Neuronal stem cell (in vitro differentiated cells): ENCODE measurements at regions not wholly inside any gene's neighbourhood (a gene's known extent, or its start where the extent isn't known, plus 50 kb on each side); places are given as distances from the start of the nearest gene placed in this dataset.

Experiments used
- DNase-seq: peaks from one replicate; pipeline ENCODE4 v3.0.0-alpha.2; 2013; ENCODE audit warnings: low spot score
- H2AFZ ChIP-seq: one replicate; pipeline ENCODE4 v1.6.1; 2013; ENCODE audit warnings: mild to moderate bottlenecking, low read length, inconsistent platforms
- H2AK5ac ChIP-seq: 2 replicates; pipeline ENCODE4 v1.6.1; 2013; ENCODE audit warnings: low read depth, mild to moderate bottlenecking, inconsistent platforms, low read length, moderate library complexity, mixed read lengths
- H2BK120ac ChIP-seq: 2 replicates; pipeline ENCODE4 v1.6.1; 2013; ENCODE audit warnings: low read depth, mild to moderate bottlenecking, inconsistent platforms, low read length, moderate library complexity, mixed read lengths
- H2BK12ac ChIP-seq: one replicate; pipeline ENCODE4 v1.6.1; 2013; ENCODE audit warnings: low read length, inconsistent platforms
- H2BK15ac ChIP-seq: 2 replicates; pipeline ENCODE4 v1.6.1; 2013; ENCODE audit warnings: mild to moderate bottlenecking, low read length, inconsistent platforms, mixed read lengths
- H2BK5ac ChIP-seq: one replicate; pipeline ENCODE4 v1.6.1; 2013; ENCODE audit warnings: inconsistent platforms, mild to moderate bottlenecking, low read length, moderate library complexity
- H3K14ac ChIP-seq: one replicate; pipeline ENCODE4 v1.6.1; 2013; ENCODE audit warnings: low read length, inconsistent platforms
- H3K18ac ChIP-seq: 2 replicates; pipeline ENCODE4 v1.6.1; 2013; ENCODE audit warnings: low read length, inconsistent platforms
- H3K23ac ChIP-seq: 2 replicates; pipeline ENCODE4 v1.6.1; 2013; ENCODE audit warnings: low read depth, mild to moderate bottlenecking, mixed read lengths, low read length, inconsistent platforms; ENCODE audit not compliant: poor library complexity
- H3K27ac ChIP-seq: replicated peaks from 3 replicates; pipeline ENCODE4 v1.5.1; 2013; ENCODE audit warnings: low read length, inconsistent platforms
- H3K27me3 ChIP-seq, 3 experiments: 2 replicates each; pipeline ENCODE4 v1.6.1; 2013; ENCODE audit warnings: low read length in 3 of 3, mild to moderate bottlenecking in 2 of 3, inconsistent platforms in 1 of 3, low read depth in 1 of 3, mixed read lengths in 1 of 3, moderate library complexity in 1 of 3; ENCODE audit not compliant: control insufficient read depth in 3 of 3, insufficient read depth in 3 of 3
- H3K36me3 ChIP-seq, 2 donors: replicated peaks in 1 of 2; 2 replicates each; pipeline ENCODE4 v1.6.1; 2013; ENCODE audit warnings: low read length in 2 of 2; ENCODE audit not compliant: control insufficient read depth in 2 of 2, insufficient read depth in 2 of 2
- H3K4ac ChIP-seq: 2 replicates; pipeline ENCODE4 v1.6.1; 2013; ENCODE audit warnings: inconsistent platforms, mild to moderate bottlenecking, low read length, moderate library complexity
- H3K4me1 ChIP-seq, 2 donors: 1 replicate in 1 of 2; 2 replicates in 1 of 2; pipeline ENCODE4 v1.6.1; 2013; ENCODE audit warnings: low read length in 2 of 2, low read depth in 1 of 2; ENCODE audit not compliant: control insufficient read depth in 2 of 2, insufficient read depth in 1 of 2
- H3K4me2 ChIP-seq: one replicate; pipeline ENCODE4 v1.6.1; 2013; ENCODE audit warnings: mild to moderate bottlenecking, low read length, inconsistent platforms; ENCODE audit not compliant: insufficient read depth, poor library complexity, severe bottlenecking
- H3K4me3 ChIP-seq, 2 donors: 2 replicates each; pipeline ENCODE4 v1.5.1; 2013; ENCODE audit warnings: low read length in 2 of 2, mild to moderate bottlenecking in 2 of 2, inconsistent platforms in 1 of 2, moderate library complexity in 1 of 2
- H3K79me1 ChIP-seq: one replicate; pipeline ENCODE4 v1.6.1; 2013; ENCODE audit warnings: low read depth, mild to moderate bottlenecking, inconsistent platforms, low read length, moderate library complexity
- H3K9ac ChIP-seq: one replicate; pipeline ENCODE4 v1.6.1; 2013; ENCODE audit warnings: mild to moderate bottlenecking, low read depth, low read length, inconsistent platforms; ENCODE audit not compliant: poor library complexity
- H3K9me3 ChIP-seq, 2 donors: replicated peaks in 1 of 2; 2 replicates each; pipeline versions ENCODE3 to v1.6.1; 2013; ENCODE audit warnings: low read length in 2 of 2, mild to moderate bottlenecking in 2 of 2, inconsistent platforms in 1 of 2, low read depth in 1 of 2, mixed read lengths in 1 of 2, moderate library complexity in 1 of 2; ENCODE audit not compliant: control insufficient read depth in 2 of 2, insufficient read depth in 1 of 2
- H4K8ac ChIP-seq: one replicate; pipeline ENCODE4 v1.6.1; 2013; ENCODE audit warnings: low read depth, mild to moderate bottlenecking, inconsistent platforms, low read length, moderate library complexity
- H4K91ac ChIP-seq: one replicate; pipeline ENCODE4 v1.6.1; 2013; ENCODE audit warnings: low read length, low read depth, mild to moderate bottlenecking, inconsistent platforms; ENCODE audit not compliant: poor library complexity
- WGBS, 2 donors: extraction: QIAGEN DNeasy Blood & Tissue Kit; methylation state at CpG; one replicate each; pipeline ENCODE4 v1.1.7; 2013; ENCODE audit warnings: missing lambda C conversion rate in 2 of 2, mixed read lengths in 1 of 2; ENCODE audit not compliant: insufficient read length in 2 of 2, insufficient replicate concordance in 1 of 2; ENCODE audit errors: extremely low coverage in 2 of 2; 5-methylcytosine and 5-hydroxymethylcytosine counted together

DNA sequence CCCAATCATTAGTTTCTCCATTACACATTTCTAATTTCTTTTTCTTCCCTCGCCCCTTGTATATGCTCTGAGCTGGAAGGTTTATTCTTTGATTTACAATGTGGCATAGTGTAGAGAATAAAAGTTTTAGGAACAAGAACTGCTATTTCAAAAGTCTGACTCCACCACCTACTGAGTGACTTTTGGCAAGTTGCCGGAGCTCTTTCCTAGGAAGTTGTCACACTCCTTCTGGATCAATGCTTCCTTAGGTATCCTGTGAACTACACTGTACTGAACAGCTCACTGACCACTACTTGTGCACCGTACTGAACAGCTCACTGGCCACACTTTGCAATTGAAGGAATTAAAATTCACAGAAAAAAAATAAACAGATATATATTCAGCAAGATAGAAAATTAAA is 458.2 kb downstream of the FRK start:
- H3K36me3 ChIP-seq = no peaks in the 10 kb centered on the region
- H3K4me2 ChIP-seq = no peak overlapping the region
- no peak overlapping the region for H2BK5ac ChIP-seq
- H3K23ac ChIP-seq = no peak overlapping the region
- no peak overlapping the region for H3K4ac ChIP-seq
- H3K9me3 ChIP-seq = no peaks in the 10 kb centered on the region
- H3K4me1 ChIP-seq = peaks cover 0 to 5% of the 10 kb centered on the region in 2 donors
- H3K9ac ChIP-seq = no peak overlapping the region
- H2AK5ac ChIP-seq = no peak overlapping the region
- no peak overlapping the region for H3K4me3 ChIP-seq
- DNase-seq = no peak
- H2BK12ac ChIP-seq = no peak overlapping the region
- no peaks in the 10 kb centered on the region for H3K27me3 ChIP-seq
- no peak overlapping the region for H3K27ac ChIP-seq
- H4K8ac ChIP-seq = no peak overlapping the region
- H2BK15ac ChIP-seq = no peak overlapping the region
- WGBS, 2 donors = 100% methylated on average over 1 of the region's 3 CpGs; no CpG with 5 or more reads in 1 of the 2 donors
- no peak overlapping the region for H3K14ac ChIP-seq
- no peak overlapping the region for H2BK120ac ChIP-seq
- H2AFZ ChIP-seq = peak overlapping the region; percentile 63
- H3K18ac ChIP-seq = no peak overlapping the region
- H4K91ac ChIP-seq = no peak overlapping the region
- no peaks in the 10 kb centered on the region for H3K79me1 ChIP-seq

DNA sequence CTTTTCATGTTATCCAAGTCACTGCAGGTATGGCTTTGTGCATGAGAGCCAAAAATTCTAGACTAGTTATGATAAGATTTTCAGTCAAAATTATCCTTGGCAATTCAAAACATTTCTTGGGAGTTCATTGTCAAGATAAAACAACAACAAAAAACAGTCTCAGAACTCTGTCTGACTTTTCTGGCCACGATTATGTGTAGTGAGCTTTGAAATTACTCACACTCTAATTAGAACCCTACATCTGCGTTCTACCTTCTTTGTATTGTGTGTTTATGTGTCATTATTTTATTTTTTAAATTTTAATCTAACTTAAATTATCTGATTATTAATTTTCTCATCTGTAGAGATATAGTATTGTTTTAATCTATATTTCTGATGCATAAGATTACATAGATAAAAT is 459.2 kb downstream of the FRK start:
- H2BK12ac ChIP-seq = no peak overlapping the region
- no peaks in the 10 kb centered on the region for H3K27me3 ChIP-seq

DNA sequence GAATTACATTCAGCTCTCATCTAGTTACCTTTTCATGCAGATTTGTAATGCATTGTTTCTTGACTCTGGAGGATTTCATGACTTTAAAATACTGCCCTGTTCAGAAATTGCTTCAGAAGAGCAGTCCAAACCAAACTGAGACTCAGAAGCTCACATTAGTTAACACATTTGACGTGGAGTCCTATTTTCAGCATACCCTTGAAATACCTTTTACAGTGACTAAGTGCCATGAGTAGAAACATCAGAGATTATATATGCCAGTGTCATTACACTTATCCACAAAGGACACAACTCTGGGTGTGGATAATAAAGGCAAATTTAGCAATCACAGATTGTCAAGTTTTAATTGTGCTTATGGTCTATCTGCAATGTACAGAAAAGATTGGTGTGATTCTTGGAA is 459.6 kb downstream of the FRK start:
- no peak overlapping the region for H3K14ac ChIP-seq
- no peaks in the 10 kb centered on the region for H3K36me3 ChIP-seq
- no peak overlapping the region for H4K91ac ChIP-seq
- H3K4ac ChIP-seq = no peak overlapping the region
- H3K4me1 ChIP-seq = peaks cover 0 to 5% of the 10 kb centered on the region in 2 donors
- no peak overlapping the region for H3K9ac ChIP-seq
- H3K18ac ChIP-seq = no peak overlapping the region
- WGBS, 2 donors = no CpG with 5 or more reads among the region's 1 CpG
- DNase-seq = no peak
- H2BK12ac ChIP-seq = no peak overlapping the region
- no peak overlapping the region for H3K4me3 ChIP-seq
- no peak overlapping the region for H3K27ac ChIP-seq
- no peak overlapping the region for H4K8ac ChIP-seq
- H2AK5ac ChIP-seq = no peak overlapping the region
- H3K23ac ChIP-seq = no peak overlapping the region
- H2BK15ac ChIP-seq = no peak overlapping the region
- no peaks in the 10 kb centered on the region for H3K27me3 ChIP-seq
- H3K4me2 ChIP-seq = no peak overlapping the region
- H3K9me3 ChIP-seq = no peaks in the 10 kb centered on the region
- H2AFZ ChIP-seq = no peak overlapping the region
- no peaks in the 10 kb centered on the region for H3K79me1 ChIP-seq
- no peak overlapping the region for H2BK5ac ChIP-seq
- H2BK120ac ChIP-seq = no peak overlapping the region

More for the DNA sequence above, 459.2 kb downstream of the FRK start:
- Histone ChIP-seq H3K9ac (no peak overlapping the region), H3K36me3 (no peaks in the 10 kb centered on the region), H2BK5ac (no peak overlapping the region), H2AFZ (no peak overlapping the region), H3K23ac (no peak overlapping the region), H4K8ac (no peak overlapping the region), H4K91ac (no peak overlapping the region), H3K79me1 (no peaks in the 10 kb centered on the region), H3K18ac (no peak overlapping the region), H2AK5ac (no peak overlapping the region), H3K4ac (no peak overlapping the region), H3K4me2 (no peak overlapping the region), H3K14ac (no peak overlapping the region), H3K9me3 (no peaks in the 10 kb centered on the region), H2BK120ac (no peak overlapping the region), H3K27ac (no peak overlapping the region), H3K4me3 (no peak overlapping the region), H2BK15ac (no peak overlapping the region), H3K4me1 (peaks cover 0 to 5% of the 10 kb centered on the region in 2 donors)
- WGBS, 2 donors = no CpG with 5 or more reads among the region's 2 CpGs
- no peak for DNase-seq

DNA sequence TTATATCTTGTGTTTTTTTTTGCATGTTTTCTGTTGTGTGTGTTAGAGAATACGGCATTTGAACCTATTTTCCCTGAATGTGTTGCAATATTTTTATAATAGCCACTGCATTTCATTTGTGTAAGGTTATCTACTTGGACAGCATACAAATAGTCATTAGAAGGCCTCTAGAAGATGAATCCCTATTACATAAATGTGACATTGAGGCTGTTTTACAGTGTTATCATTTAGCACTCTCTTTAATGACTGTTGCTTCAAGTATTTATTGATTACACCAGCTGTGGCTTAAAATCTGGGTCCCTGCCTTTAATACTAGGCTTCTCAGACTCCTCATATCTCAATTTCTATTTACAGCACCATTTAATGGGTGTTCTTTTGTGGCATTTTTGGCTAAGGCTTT is 465.8 kb downstream of the FRK start:
- Histone ChIP-seq H3K36me3 (no peaks in the 10 kb centered on the region), H3K4ac (no peak overlapping the region), H3K4me1 (no peaks in the 10 kb centered on the region), H4K8ac (no peak overlapping the region), H3K4me3 (no peak overlapping the region), H2BK12ac (no peak overlapping the region), H3K14ac (no peak overlapping the region), H3K79me1 (no peaks in the 10 kb centered on the region), H2AFZ (no peak overlapping the region), H2BK120ac (no peak overlapping the region), H3K27me3 (no peaks in the 10 kb centered on the region), H2BK5ac (no peak overlapping the region), H3K4me2 (no peak overlapping the region), H2BK15ac (no peak overlapping the region), H4K91ac (no peak overlapping the region), H3K23ac (no peak overlapping the region), H3K18ac (no peak overlapping the region), H3K9me3 (no peaks in the 10 kb centered on the region), H3K27ac (no peak overlapping the region), H3K9ac (no peak overlapping the region), H2AK5ac (no peak overlapping the region)
- no peak for DNase-seq
- no CpG with 5 or more reads among the region's 1 CpG for WGBS, 2 donors
